ENCODE measurements at regions not wholly inside any gene's neighbourhood (a gene's known extent, or its start where the extent isn't known, plus 50 kb on each side); places are given as distances from the start of the nearest gene placed in this dataset.

DNA sequence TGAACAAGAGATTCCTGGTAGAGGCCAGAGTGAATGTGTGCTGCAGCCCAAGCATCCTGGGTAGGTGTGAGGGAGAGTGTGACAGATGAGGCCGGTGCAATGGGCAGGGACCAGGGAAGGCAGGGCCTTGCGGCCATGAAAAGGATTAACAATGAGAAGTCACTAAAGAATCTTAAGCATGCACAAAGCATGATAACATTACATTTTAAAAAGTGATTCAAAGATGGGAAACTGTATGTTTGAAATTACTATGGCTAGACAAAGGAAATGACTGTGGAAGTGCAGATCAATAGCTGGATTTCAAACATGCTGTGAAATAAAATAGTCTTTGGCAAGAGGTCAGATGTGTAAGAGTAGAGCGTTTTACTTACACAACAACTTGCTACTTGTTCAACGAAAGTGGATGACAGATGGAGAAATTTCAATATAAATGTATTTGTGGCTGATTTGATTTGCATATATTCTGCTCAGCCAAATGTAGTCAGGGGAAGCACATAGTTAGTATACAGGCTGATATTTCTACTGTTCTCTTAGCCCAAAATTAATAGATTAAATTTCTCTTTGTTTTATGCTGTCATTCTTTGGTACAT, 175.5 kb downstream of the CCDC59 start:
- TF ChIP-seq, protein P1, sequence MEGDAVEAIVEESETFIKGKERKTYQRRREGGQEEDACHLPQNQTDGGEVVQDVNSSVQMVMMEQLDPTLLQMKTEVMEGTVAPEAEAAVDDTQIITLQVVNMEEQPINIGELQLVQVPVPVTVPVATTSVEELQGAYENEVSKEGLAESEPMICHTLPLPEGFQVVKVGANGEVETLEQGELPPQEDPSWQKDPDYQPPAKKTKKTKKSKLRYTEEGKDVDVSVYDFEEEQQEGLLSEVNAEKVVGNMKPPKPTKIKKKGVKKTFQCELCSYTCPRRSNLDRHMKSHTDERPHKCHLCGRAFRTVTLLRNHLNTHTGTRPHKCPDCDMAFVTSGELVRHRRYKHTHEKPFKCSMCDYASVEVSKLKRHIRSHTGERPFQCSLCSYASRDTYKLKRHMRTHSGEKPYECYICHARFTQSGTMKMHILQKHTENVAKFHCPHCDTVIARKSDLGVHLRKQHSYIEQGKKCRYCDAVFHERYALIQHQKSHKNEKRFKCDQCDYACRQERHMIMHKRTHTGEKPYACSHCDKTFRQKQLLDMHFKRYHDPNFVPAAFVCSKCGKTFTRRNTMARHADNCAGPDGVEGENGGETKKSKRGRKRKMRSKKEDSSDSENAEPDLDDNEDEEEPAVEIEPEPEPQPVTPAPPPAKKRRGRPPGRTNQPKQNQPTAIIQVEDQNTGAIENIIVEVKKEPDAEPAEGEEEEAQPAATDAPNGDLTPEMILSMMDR (IDR thresholded peaks at IDR 0.05): no peak
- TF ChIP-seq ZFX (IDR thresholded peaks at IDR 0.05; ENCODE audit: borderline replicate concordance): no peak

Data from 22Rv1 (cell line).